ENCODE measurements at regions not wholly inside any gene's neighbourhood (a gene's known extent, or its start where the extent isn't known, plus 50 kb on each side); places are given as distances from the start of the nearest gene placed in this dataset.

DNA sequence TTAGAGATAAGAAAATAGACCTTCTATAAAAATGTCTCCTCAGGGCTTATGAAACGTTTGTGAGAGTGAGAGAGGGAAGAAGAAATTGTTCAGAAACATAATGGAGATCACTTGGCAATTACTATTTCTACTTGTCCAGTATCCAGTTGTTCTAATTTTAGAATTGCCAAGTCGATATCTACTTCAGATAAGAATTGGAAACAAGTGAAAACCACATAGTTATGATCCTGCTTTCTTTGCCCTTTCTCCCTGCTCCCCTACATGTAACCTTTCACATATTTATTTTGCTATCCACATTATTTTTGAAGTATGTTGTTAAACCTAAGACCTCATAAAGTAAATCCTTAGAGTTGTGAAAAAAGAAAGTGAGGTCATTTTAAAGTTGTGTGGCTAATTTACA, 1154.7 kb upstream of the ADGRL2 start:
- Histone ChIP-seq H3K4me3 (no peak overlapping the region), H3K27ac (no peak overlapping the region), H3K36me3 (no peaks in the 10 kb centered on the region), H3K4me1 (no peaks in the 10 kb centered on the region), H3K9me3 (no peaks in the 10 kb centered on the region), H3K27me3 (no peaks in the 10 kb centered on the region)
- TF ChIP-seq, protein P1, sequence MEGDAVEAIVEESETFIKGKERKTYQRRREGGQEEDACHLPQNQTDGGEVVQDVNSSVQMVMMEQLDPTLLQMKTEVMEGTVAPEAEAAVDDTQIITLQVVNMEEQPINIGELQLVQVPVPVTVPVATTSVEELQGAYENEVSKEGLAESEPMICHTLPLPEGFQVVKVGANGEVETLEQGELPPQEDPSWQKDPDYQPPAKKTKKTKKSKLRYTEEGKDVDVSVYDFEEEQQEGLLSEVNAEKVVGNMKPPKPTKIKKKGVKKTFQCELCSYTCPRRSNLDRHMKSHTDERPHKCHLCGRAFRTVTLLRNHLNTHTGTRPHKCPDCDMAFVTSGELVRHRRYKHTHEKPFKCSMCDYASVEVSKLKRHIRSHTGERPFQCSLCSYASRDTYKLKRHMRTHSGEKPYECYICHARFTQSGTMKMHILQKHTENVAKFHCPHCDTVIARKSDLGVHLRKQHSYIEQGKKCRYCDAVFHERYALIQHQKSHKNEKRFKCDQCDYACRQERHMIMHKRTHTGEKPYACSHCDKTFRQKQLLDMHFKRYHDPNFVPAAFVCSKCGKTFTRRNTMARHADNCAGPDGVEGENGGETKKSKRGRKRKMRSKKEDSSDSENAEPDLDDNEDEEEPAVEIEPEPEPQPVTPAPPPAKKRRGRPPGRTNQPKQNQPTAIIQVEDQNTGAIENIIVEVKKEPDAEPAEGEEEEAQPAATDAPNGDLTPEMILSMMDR (IDR thresholded peaks at IDR 0.05): no peak
- 6 to 8% methylated on average over 2 of the region's 2 CpGs for whole genome bisulfite sequencing, 2 donors
- no peak for ATAC-seq
- intact Hi-C loops (cut with DNase I): no loop called here
- DNase-seq: no peak

DNA sequence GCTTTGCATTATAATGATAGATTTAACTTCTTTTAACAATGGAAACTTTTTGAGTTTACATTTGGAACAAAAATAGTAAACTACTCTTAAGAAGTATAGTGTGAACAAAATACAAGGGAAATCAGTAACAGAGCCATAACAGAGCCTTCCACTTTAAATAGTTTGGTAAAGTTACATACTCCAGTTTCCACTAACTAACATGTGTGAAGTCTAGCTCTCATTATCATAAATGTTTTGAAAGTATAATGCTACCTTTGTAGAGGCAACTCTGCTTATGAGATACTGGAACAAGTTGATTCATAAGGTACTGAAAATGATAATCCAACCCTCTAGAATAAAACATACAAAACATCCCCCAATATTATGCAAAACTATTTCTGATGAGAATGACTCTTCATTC, 1155.1 kb upstream of the ADGRL2 start:
- Histone ChIP-seq H3K36me3 (no peaks in the 10 kb centered on the region), H3K9me3 (no peaks in the 10 kb centered on the region), H3K27ac (no peak overlapping the region), H3K4me1 (no peaks in the 10 kb centered on the region), H3K4me3 (no peak overlapping the region), H3K27me3 (no peaks in the 10 kb centered on the region)
- DNase-seq (no peak), ATAC-seq (no peak)
- TF ChIP-seq, protein P1 (IDR thresholded peaks at IDR 0.05): no peak
- intact Hi-C loops (cut with DNase I): no loop called here

DNA sequence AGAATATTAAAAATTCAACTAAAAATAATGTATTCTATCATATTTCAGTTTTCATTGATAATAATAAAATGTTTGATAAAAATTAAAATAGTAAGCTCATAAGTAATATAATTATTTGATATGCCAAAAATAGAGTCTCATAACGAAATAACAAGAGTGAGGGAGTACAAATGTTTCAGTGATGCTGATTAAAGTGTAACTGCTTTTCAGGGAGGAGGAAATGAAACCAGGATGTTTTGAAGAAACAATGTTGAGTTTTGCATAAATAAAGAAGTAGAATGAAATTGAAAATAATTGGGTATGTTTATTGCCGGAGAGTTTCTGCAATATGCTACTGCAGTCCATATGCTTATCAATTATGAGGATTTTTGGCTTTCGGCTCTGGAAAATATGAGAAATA, 1159.8 kb upstream of the ADGRL2 start:
- DNase-seq (no peak), ATAC-seq (no peak)
- no peaks in the 10 kb centered on the region for H3K9me3 ChIP-seq
- intact Hi-C loops (cut with DNase I): no loop called here
- TF ChIP-seq, protein P1 (IDR thresholded peaks at IDR 0.05): no peak
- 71 to 73% methylated on average over 3 of the region's 3 CpGs for WGBS, 2 donors
- H3K36me3 ChIP-seq: no peaks in the 10 kb centered on the region
- no peaks in the 10 kb centered on the region for H3K4me1 ChIP-seq
- no peak overlapping the region for H3K27ac ChIP-seq
- no peaks in the 10 kb centered on the region for H3K27me3 ChIP-seq
- H3K4me3 ChIP-seq: no peak overlapping the region

DNA sequence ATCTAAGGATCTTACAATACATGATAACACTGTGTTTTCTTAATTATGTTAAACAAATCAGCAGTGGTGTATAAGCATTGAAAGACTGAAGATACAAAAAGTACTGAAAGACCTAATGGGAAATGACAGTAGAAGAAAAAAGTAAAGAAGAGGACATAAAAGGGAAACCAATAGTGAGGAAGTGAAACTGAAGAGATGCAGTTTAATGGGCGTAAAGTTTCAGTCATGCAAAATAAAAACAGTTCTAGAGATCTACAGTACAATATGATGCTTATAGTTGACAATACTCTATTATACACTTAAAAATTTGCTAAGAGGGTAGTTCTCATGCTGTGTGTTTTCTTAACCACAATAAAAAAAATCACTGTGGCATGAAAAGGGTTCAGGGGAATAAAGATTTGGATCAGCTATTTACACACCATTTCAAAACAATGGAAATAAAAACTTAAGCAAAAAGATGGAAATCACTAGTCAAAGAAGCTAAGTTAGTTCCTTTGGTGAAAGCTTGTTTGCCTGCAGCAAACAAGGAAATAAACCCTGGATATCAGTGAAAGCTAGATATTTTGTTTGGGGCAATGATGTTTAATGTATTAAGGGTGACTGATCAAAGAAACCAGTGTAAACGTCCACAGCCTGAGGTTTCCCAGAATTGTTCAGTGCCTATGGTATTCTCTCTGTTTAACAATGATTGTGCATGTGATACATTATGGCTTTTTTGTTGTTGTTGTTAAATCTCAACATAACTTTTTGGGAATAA, 1160.8 kb upstream of the ADGRL2 start:
- Histone ChIP-seq H3K4me3 (no peak overlapping the region), H3K4me1 (no peaks in the 10 kb centered on the region), H3K27ac (no peak overlapping the region), H3K9me3 (no peaks in the 10 kb centered on the region), H3K36me3 (no peaks in the 10 kb centered on the region), H3K27me3 (no peaks in the 10 kb centered on the region)
- intact Hi-C loops (cut with DNase I): no loop called here
- 54 to 63% methylated on average over 2 of the region's 2 CpGs for WGBS, 2 donors
- DNase-seq (no peak), ATAC-seq (no peak)
- TF ChIP-seq, protein P1 (IDR thresholded peaks at IDR 0.05): no peak
